Keratinocyte (primary cell): ENCODE measurements at regions not wholly inside any gene's neighbourhood (a gene's known extent, or its start where the extent isn't known, plus 50 kb on each side); places are given as distances from the start of the nearest gene placed in this dataset.
A peak's percentile ranks its signal among the peaks of the same experiment; 100 is the strongest.
"Not testable (repeated sequence)": the region's sequence is repeated elsewhere in the genome, so short reads cannot be mapped to it uniquely, and the experiment has no call there.

Experiments
- DNase-seq: peaks from one replicate; pipeline ENCODE4 v3.0.0-alpha.2; 2011; ENCODE audit warnings: low read depth, missing footprints, low spot score
- FAIRE-seq: peaks from 2 replicates; lab custom pipeline; 2011; peaks lifted over from hg19 to GRCh38; lab: Jason Lieb, UNC
- H2AFZ ChIP-seq: 2 replicates; pipeline ENCODE4 v1.6.0; 2012; ENCODE audit warnings: low read length, control low read depth, inconsistent platforms; ENCODE audit not compliant: control insufficient read depth
- H3K27ac ChIP-seq: 2 replicates; pipeline ENCODE4 v1.5.1; 2011; ENCODE audit warnings: low read length; ENCODE audit not compliant: control insufficient read depth, insufficient read depth
- H3K27me3 ChIP-seq: 3 replicates; pipeline ENCODE4 v1.6.0; 2011; ENCODE audit warnings: low read length; ENCODE audit not compliant: control insufficient read depth, insufficient read depth; ENCODE audit errors: extremely low read depth
- H3K36me3 ChIP-seq, 2 experiments: 2 replicates in 1 of 2; 3 replicates in 1 of 2; pipeline ENCODE4 v1.5.1; 2011; ENCODE audit warnings: low read length in 2 of 2, mild to moderate bottlenecking in 1 of 2; ENCODE audit not compliant: control insufficient read depth in 2 of 2, insufficient read depth in 2 of 2; ENCODE audit errors: extremely low read depth in 1 of 2
- H3K4me1 ChIP-seq: 3 replicates; pipeline ENCODE4 v1.5.1; 2011; ENCODE audit warnings: low read length; ENCODE audit not compliant: control insufficient read depth, insufficient read depth; ENCODE audit errors: extremely low read depth
- H3K4me2 ChIP-seq: 3 replicates; pipeline ENCODE4 v1.6.0; 2011; ENCODE audit warnings: low read depth, low read length; ENCODE audit not compliant: control insufficient read depth, insufficient read depth; ENCODE audit errors: extremely low read depth
- H3K4me3 ChIP-seq, 3 experiments: fragments of 200-600 bp in 1 of 3; sonication (generic) in 1 of 3; 2 replicates in 2 of 3; 3 replicates in 1 of 3; pipeline ENCODE4 v1.5.1; 2011 to 2016; ENCODE audit warnings: low read length in 3 of 3, mild to moderate bottlenecking in 3 of 3, control low read depth in 2 of 3, inconsistent platforms in 1 of 3, low read depth in 1 of 3, mixed read lengths in 1 of 3, mixed run types in 1 of 3, moderate library complexity in 1 of 3; ENCODE audit not compliant: control insufficient read depth in 2 of 3, insufficient read depth in 2 of 3; ENCODE audit errors: extremely low read depth in 1 of 3
- H3K79me2 ChIP-seq: 2 replicates; pipeline ENCODE4 v1.6.0; 2012; ENCODE audit warnings: low read length; ENCODE audit not compliant: control insufficient read depth, insufficient read depth
- H3K9ac ChIP-seq: 3 replicates; pipeline ENCODE4 v1.6.0; 2011; ENCODE audit warnings: low read length; ENCODE audit not compliant: control insufficient read depth, insufficient read depth; ENCODE audit errors: extremely low read depth
- H3K9me1 ChIP-seq: 3 replicates; pipeline ENCODE4 v1.6.0; 2011; ENCODE audit warnings: low read length; ENCODE audit not compliant: control insufficient read depth, insufficient read depth; ENCODE audit errors: extremely low read depth
- H3K9me3 ChIP-seq: 2 replicates; pipeline ENCODE4 v1.5.1; 2012; ENCODE audit warnings: low read depth, low read length; ENCODE audit not compliant: control insufficient read depth
- H4K20me1 ChIP-seq: 3 replicates; pipeline ENCODE4 v1.6.0; 2011; ENCODE audit warnings: low read length; ENCODE audit not compliant: control insufficient read depth, insufficient read depth; ENCODE audit errors: extremely low read depth
- CTCF ChIP-seq, 3 experiments: IDR thresholded peaks in 1 of 3; conservative IDR thresholded peaks in 1 of 3; optimal IDR thresholded peaks in 1 of 3; 2 replicates in 2 of 3; 3 replicates in 1 of 3; pipeline versions ENCODE3 to v1.5.1; 2011; ENCODE audit warnings: low read length in 3 of 3, mild to moderate bottlenecking in 3 of 3, moderate library complexity in 2 of 3, control low read depth in 1 of 3, inconsistent platforms in 1 of 3; ENCODE audit not compliant: insufficient read depth in 2 of 3; ENCODE audit errors: extremely low read depth in 1 of 3
- EZH2 ChIP-seq: IDR thresholded peaks from one replicate; pipeline ENCODE4 v1.6.1; 2012; ENCODE audit warnings: inconsistent platforms, mild to moderate bottlenecking, low read length, moderate library complexity
- dilution Hi-C: fragments of 300-500 bp; cut with MboI; formaldehyde crosslinking; loops from one replicate; pipeline ENCODE4 v1.7.0; 2020; ENCODE audit warnings: low sequenced_read_pairs; ENCODE audit not compliant: extremely low pct_ligation_motif_present

GRCh38 chr11:119584193-119585042 is 144.6 kb downstream of the NECTIN1 start:
- H3K79me2 ChIP-seq: no peaks in the 10 kb centered on the region
- H3K4me1 ChIP-seq: peaks cover 17% of the 10 kb centered on the region
- dilution Hi-C loops: no loop called here
- H3K36me3 ChIP-seq: no peaks in the 10 kb centered on the region
- H4K20me1 ChIP-seq: no peaks in the 10 kb centered on the region
- DNase-seq (no peak), FAIRE-seq (no peak)
- H3K4me3 ChIP-seq: peak overlapping the region; percentile 13 to 68 (median 55)
- peaks cover 2% of the 10 kb centered on the region for H3K9me3 ChIP-seq
- peak overlapping the region; percentile 92 for H3K4me2 ChIP-seq
- peaks cover 5% of the 10 kb centered on the region for H3K27me3 ChIP-seq
- no peak for TF ChIP-seq EZH2
- no peak for TF ChIP-seq CTCF (optimal IDR thresholded peaks at IDR 0.05 in 1 of 3, IDR thresholded peaks at IDR 0.05 in 1 of 3, conservative IDR thresholded peaks at IDR 0.05 in 1 of 3; ENCODE audit: extremely low read depth in 1 of 3, insufficient read depth in 2 of 3, low read length in 3 of 3)
- H3K9me1 ChIP-seq: no peaks in the 10 kb centered on the region
- peak overlapping the region; percentile 70 for H3K9ac ChIP-seq
- H3K27ac ChIP-seq: peak overlapping the region; percentile 20
- peak overlapping the region; percentile 80 for H2AFZ ChIP-seq

- FAIRE-seq: no peak
- peaks cover 2% of the 10 kb centered on the region for H3K9me3 ChIP-seq
- no peaks in the 10 kb centered on the region for H3K9me1 ChIP-seq
- no peak overlapping the region for H3K27ac ChIP-seq
- no peaks in the 10 kb centered on the region for H3K36me3 ChIP-seq
- H3K9ac ChIP-seq: no peak overlapping the region
- H4K20me1 ChIP-seq: no peaks in the 10 kb centered on the region
- H3K4me2 ChIP-seq: no peak overlapping the region
- no peak for DNase-seq
- H3K27me3 ChIP-seq: peaks cover 5% of the 10 kb centered on the region
- H3K4me1 ChIP-seq: peaks cover 17% of the 10 kb centered on the region
- dilution Hi-C loops: no loop called here
- TF ChIP-seq CTCF (optimal IDR thresholded peaks at IDR 0.05 in 1 of 3, IDR thresholded peaks at IDR 0.05 in 1 of 3, conservative IDR thresholded peaks at IDR 0.05 in 1 of 3; ENCODE audit: extremely low read depth in 1 of 3, insufficient read depth in 2 of 3, low read length in 3 of 3) (peak; percentile 14 to 32 (median 18)), EZH2 (no peak)
- no peak overlapping the region for H2AFZ ChIP-seq
- H3K4me3 ChIP-seq: no peak overlapping the region
- H3K79me2 ChIP-seq: no peaks in the 10 kb centered on the region
Measured at GRCh38 chr11:119583585-119583984, 145.4 kb downstream of the NECTIN1 start.

GRCh38 chr11:119581396-119581795 is 147.6 kb downstream of the NECTIN1 start:
- DNase-seq, H3K27me3 ChIP-seq, H3K9me1 ChIP-seq, H4K20me1 ChIP-seq, H3K4me2 ChIP-seq, dilution Hi-C loops, H3K9ac ChIP-seq, H2AFZ ChIP-seq, FAIRE-seq, H3K4me3 ChIP-seq, H3K27ac ChIP-seq, H3K9me3 ChIP-seq, H3K79me2 ChIP-seq, H3K36me3 ChIP-seq: not testable (repeated sequence)
- peaks cover 15% of the 10 kb centered on the region for H3K4me1 ChIP-seq
